C4-2B (cell line): ENCODE measurements at regions not wholly inside any gene's neighbourhood (a gene's known extent, or its start where the extent isn't known, plus 50 kb on each side); places are given as distances from the start of the nearest gene placed in this dataset.

Experiments
- ZFX ChIP-seq: fragments of 450-650 bp; IDR thresholded peaks from 2 replicates; pipeline ENCODE4 v1.6.1; 2017
- TF ChIP-seq, protein P1 (sequence below): fragments of 450-650 bp; conservative IDR thresholded peaks from 2 replicates; pipeline ENCODE4 v1.5.1; 2017; ENCODE audit warnings: mild to moderate bottlenecking

DNA sequence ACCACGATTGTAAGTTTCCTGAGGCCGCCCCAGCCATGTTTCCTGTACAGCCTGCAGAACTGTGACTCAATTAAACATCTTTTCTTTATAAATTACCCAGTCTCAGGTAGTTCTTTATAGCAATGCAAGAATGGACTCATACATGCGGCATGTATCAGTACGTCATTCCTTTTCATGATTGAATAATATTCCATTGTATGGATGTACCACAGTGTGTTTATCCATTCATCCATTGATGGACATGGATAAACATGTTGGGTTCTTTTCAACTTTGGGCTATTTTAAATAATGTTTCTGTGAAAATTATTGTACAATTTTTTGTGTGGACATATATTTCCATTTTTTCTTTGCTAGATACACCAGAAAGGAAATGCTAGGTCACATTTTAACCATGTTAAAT, 99.2 kb upstream of the IGSF1 start:
- TF ChIP-seq ZFX, result no peak
- TF ChIP-seq, protein P1, sequence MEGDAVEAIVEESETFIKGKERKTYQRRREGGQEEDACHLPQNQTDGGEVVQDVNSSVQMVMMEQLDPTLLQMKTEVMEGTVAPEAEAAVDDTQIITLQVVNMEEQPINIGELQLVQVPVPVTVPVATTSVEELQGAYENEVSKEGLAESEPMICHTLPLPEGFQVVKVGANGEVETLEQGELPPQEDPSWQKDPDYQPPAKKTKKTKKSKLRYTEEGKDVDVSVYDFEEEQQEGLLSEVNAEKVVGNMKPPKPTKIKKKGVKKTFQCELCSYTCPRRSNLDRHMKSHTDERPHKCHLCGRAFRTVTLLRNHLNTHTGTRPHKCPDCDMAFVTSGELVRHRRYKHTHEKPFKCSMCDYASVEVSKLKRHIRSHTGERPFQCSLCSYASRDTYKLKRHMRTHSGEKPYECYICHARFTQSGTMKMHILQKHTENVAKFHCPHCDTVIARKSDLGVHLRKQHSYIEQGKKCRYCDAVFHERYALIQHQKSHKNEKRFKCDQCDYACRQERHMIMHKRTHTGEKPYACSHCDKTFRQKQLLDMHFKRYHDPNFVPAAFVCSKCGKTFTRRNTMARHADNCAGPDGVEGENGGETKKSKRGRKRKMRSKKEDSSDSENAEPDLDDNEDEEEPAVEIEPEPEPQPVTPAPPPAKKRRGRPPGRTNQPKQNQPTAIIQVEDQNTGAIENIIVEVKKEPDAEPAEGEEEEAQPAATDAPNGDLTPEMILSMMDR, result no peak
